ENCODE measurements at regions not wholly inside any gene's neighbourhood (a gene's known extent, or its start where the extent isn't known, plus 50 kb on each side); places are given as distances from the start of the nearest gene placed in this dataset.

GRCh38 chr16:62661435-62661834 lies 625.2 kb upstream of the CDH8 start:
- DNase-seq (ENCODE audit: low spot score): no peak

- DNase-seq (ENCODE audit: low spot score): no peak
Measured at GRCh38 chr16:62657116-62657515, 620.9 kb upstream of the CDH8 start.

GRCh38 chr16:62652441-62653120 lies 616.3 kb upstream of the CDH8 start:
- no peak for DNase-seq (ENCODE audit: low spot score)

- no peak for DNase-seq (ENCODE audit: low spot score)
Measured at GRCh38 chr16:62648256-62648655, 612.0 kb upstream of the CDH8 start.

GRCh38 chr16:62644030-62644812 lies 608.0 kb upstream of the CDH8 start:
- no peak for DNase-seq (ENCODE audit: low spot score)

GRCh38 chr16:62642677-62643076 lies 606.4 kb upstream of the CDH8 start:
- DNase-seq (ENCODE audit: low spot score): no peak

GRCh38 chr16:62639890-62640289 lies 603.7 kb upstream of the CDH8 start:
- no peak for DNase-seq (ENCODE audit: low spot score)

- no peak for DNase-seq (ENCODE audit: low spot score)
Measured at GRCh38 chr16:62638964-62639870, 603.0 kb upstream of the CDH8 start.

- DNase-seq (ENCODE audit: low spot score): no peak
Measured at GRCh38 chr16:62638324-62638911, 602.2 kb upstream of the CDH8 start.

- no peak for DNase-seq (ENCODE audit: low spot score)
Measured at GRCh38 chr16:62625326-62625725, 589.1 kb upstream of the CDH8 start.

GRCh38 chr16:62620275-62620674 lies 584.0 kb upstream of the CDH8 start:
- no peak for DNase-seq (ENCODE audit: low spot score)

- DNase-seq (ENCODE audit: low spot score): no peak
Measured at GRCh38 chr16:62615526-62615925, 579.3 kb upstream of the CDH8 start.

GRCh38 chr16:62610291-62610690 lies 574.1 kb upstream of the CDH8 start:
- DNase-seq (ENCODE audit: low spot score): no peak

GRCh38 chr16:62602790-62603189 lies 566.6 kb upstream of the CDH8 start:
- no peak for DNase-seq (ENCODE audit: low spot score)

GRCh38 chr16:62597875-62598274 lies 561.6 kb upstream of the CDH8 start:
- DNase-seq (ENCODE audit: low spot score): no peak

- DNase-seq (ENCODE audit: low spot score): no peak
Measured at GRCh38 chr16:62596584-62596983, 560.3 kb upstream of the CDH8 start.

GRCh38 chr16:62596125-62596524 lies 559.9 kb upstream of the CDH8 start:
- no peak for DNase-seq (ENCODE audit: low spot score)

GRCh38 chr16:62586128-62586862 lies 550.1 kb upstream of the CDH8 start:
- DNase-seq (ENCODE audit: low spot score): no peak

- DNase-seq (ENCODE audit: low spot score): no peak
Measured at GRCh38 chr16:62585041-62585545, 548.9 kb upstream of the CDH8 start.

GRCh38 chr16:62583414-62583813 lies 547.2 kb upstream of the CDH8 start:
- no peak for DNase-seq (ENCODE audit: low spot score)

- no peak for DNase-seq (ENCODE audit: low spot score)
Measured at GRCh38 chr16:62573466-62573865, 537.2 kb upstream of the CDH8 start.

All from mucosa of gallbladder (tissue), 1 donor.